GM12878 (cell line): ENCODE measurements at regions not wholly inside any gene's neighbourhood (a gene's known extent, or its start where the extent isn't known, plus 50 kb on each side); places are given as distances from the start of the nearest gene placed in this dataset.

Source experiments
- ASH2L ChIP-seq: fragments of 300-600, 200-600 bp; sonication (generic); IDR thresholded peaks from 2 replicates; pipeline ENCODE4 v1.6.1; 2017; ENCODE audit warnings: low read depth, mild to moderate bottlenecking, borderline replicate concordance
- BMI1 ChIP-seq: fragments of 450-650 bp; IDR thresholded peaks from 2 replicates; pipeline ENCODE4 v1.6.1; 2016; ENCODE audit warnings: mild to moderate bottlenecking, moderate library complexity, borderline replicate concordance
- CTCF ChIP-seq, 3 experiments: IDR thresholded peaks in 2 of 3; conservative IDR thresholded peaks in 1 of 3; 2 replicates each; pipeline ENCODE4 v1.5.1; 2011; ENCODE audit warnings: low read depth in 3 of 3, low read length in 3 of 3, mild to moderate bottlenecking in 3 of 3, control low read depth in 2 of 3, moderate library complexity in 2 of 3, inconsistent platforms in 1 of 3, mixed read lengths in 1 of 3; ENCODE audit not compliant: control insufficient read depth in 2 of 3, insufficient read depth in 1 of 3; ENCODE audit errors: extremely low read depth in 1 of 3
- JUND ChIP-seq: IDR thresholded peaks from 2 replicates; pipeline ENCODE4 v1.6.1; 2012; ENCODE audit warnings: low read depth, mild to moderate bottlenecking, low read length, improper control_type of control experiment, moderate library complexity
- KAT2A ChIP-seq: conservative IDR thresholded peaks from 2 replicates; pipeline ENCODE4 v1.6.1; 2011; ENCODE audit warnings: low read depth, low read length; ENCODE audit not compliant: control insufficient read depth
- MTA3 ChIP-seq: IDR thresholded peaks from 2 replicates; pipeline ENCODE4 v1.6.1; 2012; ENCODE audit warnings: low read length, inconsistent platforms, borderline replicate concordance
- PAX5 ChIP-seq: IDR thresholded peaks from 2 replicates; pipeline ENCODE4 v1.6.1; 2011; ENCODE audit warnings: low read depth, low read length, borderline replicate concordance
- POLR2A ChIP-seq: IDR thresholded peaks from 2 replicates; pipeline ENCODE4 v1.6.1; 2011; ENCODE audit warnings: low read depth, mild to moderate bottlenecking, low read length
- POLR2AphosphoS2 ChIP-seq: IDR thresholded peaks from 2 replicates; pipeline ENCODE4 v1.6.1; 2011; ENCODE audit warnings: low read depth, mild to moderate bottlenecking, low read length, improper control_type of control experiment, moderate library complexity
- RAD21 ChIP-seq: IDR thresholded peaks from 2 replicates; pipeline ENCODE4 v1.6.1; 2011; ENCODE audit warnings: mild to moderate bottlenecking, low read depth, low read length, moderate library complexity; ENCODE audit not compliant: insufficient read depth
- REST ChIP-seq: IDR thresholded peaks from 2 replicates; pipeline ENCODE4 v1.6.1; 2012; ENCODE audit warnings: mild to moderate bottlenecking, low read depth, low read length
- SMC3 ChIP-seq: IDR thresholded peaks from 2 replicates; pipeline ENCODE4 v1.6.1; 2011; ENCODE audit warnings: low read length, improper control_type of control experiment, borderline replicate concordance
- SUZ12 ChIP-seq: fragments of 200-600 bp; sonication (generic); IDR thresholded peaks from one replicate; pipeline ENCODE4 v1.6.1; 2018; ENCODE audit warnings: antibody characterized with exemption, mild to moderate bottlenecking; ENCODE audit not compliant: unreplicated experiment
- ZNF24 ChIP-seq: fragments of 450-650 bp; IDR thresholded peaks from 2 replicates; pipeline ENCODE4 v1.6.1; 2017; ENCODE audit warnings: antibody characterized with exemption, mild to moderate bottlenecking

- TF ChIP-seq POLR2A (no peak), CTCF (IDR thresholded peaks at IDR 0.05 in 2 of 3, conservative IDR thresholded peaks at IDR 0.05 in 1 of 3; ENCODE audit: control insufficient read depth in 2 of 3, extremely low read depth in 1 of 3, insufficient read depth in 1 of 3, low read depth in 3 of 3, low read length in 3 of 3) (no peak), PAX5 (no peak), BMI1 (no peak), SUZ12 (no peak), ASH2L (no peak), POLR2AphosphoS2 (no peak), ZNF24 (no peak), MTA3 (no peak), RAD21 (no peak), JUND (no peak), SMC3 (no peak), KAT2A (no peak), REST (no peak)
These were observed 58.6 kb upstream of the CAB39 start for GRCh38 chr2:230654057-230654456.
